ENCODE measurements at regions not wholly inside any gene's neighbourhood (a gene's known extent, or its start where the extent isn't known, plus 50 kb on each side); places are given as distances from the start of the nearest gene placed in this dataset.

DNA sequence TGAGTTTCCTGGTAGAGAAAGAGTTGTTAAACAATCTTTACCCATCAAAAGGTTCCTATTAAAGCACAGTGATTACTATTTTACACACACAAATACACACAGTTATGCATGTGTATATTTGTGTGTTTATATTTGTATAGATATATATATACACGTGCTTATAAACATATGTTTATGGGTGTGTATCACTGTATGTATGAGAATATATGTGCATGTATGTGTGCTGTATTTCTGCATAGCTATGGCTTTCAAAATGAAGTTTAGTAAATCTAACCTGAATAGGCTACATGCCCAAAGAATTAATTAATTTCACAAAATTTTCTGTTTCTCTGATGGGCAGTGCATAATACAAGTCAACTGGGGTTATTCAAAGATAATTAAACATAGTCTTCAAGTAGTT is 723.1 kb upstream of the KIRREL3 start:
- TF ChIP-seq CTCF (IDR thresholded peaks at IDR 0.05 in 2 of 3, conservative IDR thresholded peaks at IDR 0.05 in 1 of 3; ENCODE audit: control insufficient read depth in 2 of 3, extremely low read depth in 1 of 3, insufficient read depth in 1 of 3, low read depth in 3 of 3, low read length in 3 of 3) (no peak), HCFC1 (IDR thresholded peaks at IDR 0.05; ENCODE audit: low read length) (no peak), TAF1 (IDR thresholded peaks at IDR 0.05; ENCODE audit: borderline replicate concordance, low read depth, low read length) (no peak), FOXM1 (IDR thresholded peaks at IDR 0.05; ENCODE audit: low read depth, low read length) (no peak), SPI1 (IDR thresholded peaks at IDR 0.05; ENCODE audit: borderline replicate concordance, insufficient read depth, low read depth, low read length) (no peak), LARP7 (IDR thresholded peaks at IDR 0.05) (no peak), TARDBP (IDR thresholded peaks at IDR 0.05; ENCODE audit: borderline replicate concordance) (no peak), USF2 (IDR thresholded peaks at IDR 0.05; ENCODE audit: borderline replicate concordance, low read depth, low read length) (no peak), RFX5 (IDR thresholded peaks at IDR 0.05; ENCODE audit: low read depth, low read length) (no peak), CEBPB (IDR thresholded peaks at IDR 0.05; ENCODE audit: borderline replicate concordance in 1 of 2, low read depth in 2 of 2, low read length in 2 of 2) (no peak), ZBTB33 (IDR thresholded peaks at IDR 0.05) (no peak)

Measured in GM12878 (cell line).